AG09319 (cell line): ENCODE measurements at regions not wholly inside any gene's neighbourhood (a gene's known extent, or its start where the extent isn't known, plus 50 kb on each side); places are given as distances from the start of the nearest gene placed in this dataset.
"Not testable (repeated sequence)": the region's sequence is repeated elsewhere in the genome, so short reads cannot be mapped to it uniquely, and the experiment has no call there.

Experiments used
- DNase-seq: peaks from one replicate; pipeline ENCODE4 v3.0.0-alpha.2; 2010; ENCODE audit warnings: low read depth; ENCODE audit errors: extremely low read depth
- CTCF ChIP-seq: IDR thresholded peaks from 2 replicates; pipeline ENCODE4 v1.5.1; 2011; ENCODE audit warnings: low read depth, mild to moderate bottlenecking, inconsistent platforms, low read length, moderate library complexity

GRCh38 chr12:25705261-25705660 is 152.2 kb upstream of the LMNTD1 start:
- DNase-seq: no peak
- TF ChIP-seq CTCF: no peak

GRCh38 chr12:25706646-25707045 is 153.6 kb upstream of the LMNTD1 start:
- not testable (repeated sequence) for DNase-seq

- no peak for TF ChIP-seq CTCF
- DNase-seq: no peak
These were observed 154.0 kb upstream of the LMNTD1 start for GRCh38 chr12:25707056-25707455.

- no peak for TF ChIP-seq CTCF
- DNase-seq: no peak
These were observed 155.6 kb upstream of the LMNTD1 start for GRCh38 chr12:25708661-25709060.

GRCh38 chr12:25710128-25710527 is 157.0 kb upstream of the LMNTD1 start:
- TF ChIP-seq CTCF: no peak
- DNase-seq: no peak

GRCh38 chr12:25710938-25711605 is 158.0 kb upstream of the LMNTD1 start:
- not testable (repeated sequence) for DNase-seq

GRCh38 chr12:25712169-25712568 is 159.1 kb upstream of the LMNTD1 start:
- no peak for DNase-seq
- no peak for TF ChIP-seq CTCF

- no peak for DNase-seq
- no peak for TF ChIP-seq CTCF
These were observed 160.2 kb upstream of the LMNTD1 start for GRCh38 chr12:25713264-25713663.
